ENCODE measurements at regions not wholly inside any gene's neighbourhood (a gene's known extent, or its start where the extent isn't known, plus 50 kb on each side); places are given as distances from the start of the nearest gene placed in this dataset.

- Histone ChIP-seq H3K4me1 (ENCODE audit: control insufficient read depth, insufficient read depth, low read length) (peaks cover 13% of the 10 kb centered on the region), H3K27ac (ENCODE audit: extremely low read depth, low read depth, low read length) (no peak overlapping the region), H3K9me3 (ENCODE audit: control insufficient read depth, insufficient read depth, low read depth, low read length) (no peaks in the 10 kb centered on the region), H3K36me3 (ENCODE audit: control insufficient read depth in 2 of 2, insufficient read depth in 1 of 2, low read length in 2 of 2) (no peaks in the 10 kb centered on the region), H3K4me3 (ENCODE audit: low read depth, low read length) (no peak overlapping the region)
- TF ChIP-seq ZNF211 (tag by site-specific recombination; IDR thresholded peaks at IDR 0.05; ENCODE audit: low read depth) (no peak), ZBTB1 (tag by site-specific recombination; IDR thresholded peaks at IDR 0.05) (no peak), TSHZ1 (tag by site-specific recombination; IDR thresholded peaks at IDR 0.05; ENCODE audit: borderline replicate concordance) (no peak), HOXA7 (CRISPR knock-in tag; IDR thresholded peaks at IDR 0.05; ENCODE audit: borderline replicate concordance) (no peak), ZNF37A (tag by site-specific recombination; IDR thresholded peaks at IDR 0.05) (no peak), FEZF1 (tag by site-specific recombination; IDR thresholded peaks at IDR 0.05) (no peak), ZIC2 (tag by site-specific recombination; IDR thresholded peaks at IDR 0.05) (no peak), BCL11A (tag by site-specific recombination; IDR thresholded peaks at IDR 0.05; ENCODE audit: low read depth) (no peak), ZNF624 (tag by site-specific recombination; IDR thresholded peaks at IDR 0.05) (no peak), ZNF639 (tag by site-specific recombination; IDR thresholded peaks at IDR 0.05) (no peak), ZNF544 (tag by site-specific recombination; IDR thresholded peaks at IDR 0.05) (no peak), ZNF266 (tag by site-specific recombination; IDR thresholded peaks at IDR 0.05; ENCODE audit: low read depth) (no peak), ZNF558 (tag by site-specific recombination; IDR thresholded peaks at IDR 0.05) (no peak), GLIS1 (tag by site-specific recombination; IDR thresholded peaks at IDR 0.05) (no peak)
- TF ChIP-seq, protein P1, sequence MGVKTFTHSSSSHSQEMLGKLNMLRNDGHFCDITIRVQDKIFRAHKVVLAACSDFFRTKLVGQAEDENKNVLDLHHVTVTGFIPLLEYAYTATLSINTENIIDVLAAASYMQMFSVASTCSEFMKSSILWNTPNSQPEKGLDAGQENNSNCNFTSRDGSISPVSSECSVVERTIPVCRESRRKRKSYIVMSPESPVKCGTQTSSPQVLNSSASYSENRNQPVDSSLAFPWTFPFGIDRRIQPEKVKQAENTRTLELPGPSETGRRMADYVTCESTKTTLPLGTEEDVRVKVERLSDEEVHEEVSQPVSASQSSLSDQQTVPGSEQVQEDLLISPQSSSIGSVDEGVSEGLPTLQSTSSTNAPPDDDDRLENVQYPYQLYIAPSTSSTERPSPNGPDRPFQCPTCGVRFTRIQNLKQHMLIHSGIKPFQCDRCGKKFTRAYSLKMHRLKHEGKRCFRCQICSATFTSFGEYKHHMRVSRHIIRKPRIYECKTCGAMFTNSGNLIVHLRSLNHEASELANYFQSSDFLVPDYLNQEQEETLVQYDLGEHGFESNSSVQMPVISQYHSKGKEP (tag by site-specific recombination; IDR thresholded peaks at IDR 0.05) = no peak
- TF ChIP-seq, protein P2, sequence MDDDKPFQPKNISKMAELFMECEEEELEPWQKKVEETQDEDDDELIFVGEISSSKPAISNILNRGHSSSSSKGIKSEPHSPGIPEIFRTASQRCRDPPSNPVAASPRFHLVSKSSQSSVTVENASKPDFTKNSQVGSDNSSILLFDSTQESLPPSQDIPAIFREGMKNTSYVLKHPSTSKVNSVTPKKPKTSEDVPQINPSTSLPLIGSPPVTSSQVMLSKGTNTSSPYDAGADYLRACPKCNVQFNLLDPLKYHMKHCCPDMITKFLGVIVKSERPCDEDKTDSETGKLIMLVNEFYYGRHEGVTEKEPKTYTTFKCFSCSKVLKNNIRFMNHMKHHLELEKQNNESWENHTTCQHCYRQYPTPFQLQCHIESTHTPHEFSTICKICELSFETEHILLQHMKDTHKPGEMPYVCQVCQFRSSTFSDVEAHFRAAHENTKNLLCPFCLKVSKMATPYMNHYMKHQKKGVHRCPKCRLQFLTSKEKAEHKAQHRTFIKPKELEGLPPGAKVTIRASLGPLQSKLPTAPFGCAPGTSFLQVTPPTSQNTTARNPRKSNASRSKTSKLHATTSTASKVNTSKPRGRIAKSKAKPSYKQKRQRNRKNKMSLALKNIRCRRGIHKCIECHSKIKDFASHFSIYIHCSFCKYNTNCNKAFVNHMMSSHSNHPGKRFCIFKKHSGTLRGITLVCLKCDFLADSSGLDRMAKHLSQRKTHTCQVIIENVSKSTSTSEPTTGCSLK (tag by site-specific recombination; IDR thresholded peaks at IDR 0.05) = no peak
- ChIA-PET CTCF (interaction anchor here (0.7 to 6.0 kb wide), 4 partner anchors 17 to 170 kb away, joined by 3 to 70 read pairs (median 8); no protein-coding TSS in a partner anchor), POLR2A (no interaction called here)
Observed at GRCh38 chr7:130999926-131000325, 265.9 kb upstream of the KLF14 start.

DNA sequence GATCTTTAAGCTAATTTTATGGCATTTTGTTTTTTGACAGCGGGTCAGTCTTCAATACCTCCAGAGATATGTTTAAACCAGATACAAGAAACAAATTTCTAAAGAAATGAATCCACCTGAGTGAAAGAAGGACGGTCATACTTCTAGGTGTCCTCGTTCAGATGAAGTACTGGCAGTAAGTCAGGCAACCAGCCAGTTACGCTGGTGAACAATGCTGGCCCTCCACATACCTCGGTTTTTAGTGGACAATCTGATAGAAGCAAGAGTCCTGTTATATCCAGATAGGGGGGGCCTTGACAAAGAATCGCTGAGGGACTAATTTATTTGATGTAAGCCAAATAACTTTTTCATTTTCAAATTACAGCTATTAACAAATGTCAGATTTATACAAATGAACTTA is 266.4 kb upstream of the KLF14 start:
- H3K27ac ChIP-seq (ENCODE audit: extremely low read depth, low read depth, low read length) = no peak overlapping the region
- no peak overlapping the region for H3K4me3 ChIP-seq (ENCODE audit: low read depth, low read length)
- peaks cover 13% of the 10 kb centered on the region for H3K4me1 ChIP-seq (ENCODE audit: control insufficient read depth, insufficient read depth, low read length)
- no peaks in the 10 kb centered on the region for H3K9me3 ChIP-seq (ENCODE audit: control insufficient read depth, insufficient read depth, low read depth, low read length)
- no peaks in the 10 kb centered on the region for H3K36me3 ChIP-seq (ENCODE audit: control insufficient read depth in 2 of 2, insufficient read depth in 1 of 2, low read length in 2 of 2)
- ChIA-PET POLR2A (no interaction called here), CTCF (interaction anchor here (0.6 to 6.0 kb wide), 5 partner anchors 18 to 170 kb away, joined by 3 to 70 read pairs (median 8); no protein-coding TSS in a partner anchor)
- TF ChIP-seq ZNF350 (tag by site-specific recombination; IDR thresholded peaks at IDR 0.05) (no peak), ZNF114 (tag by site-specific recombination; IDR thresholded peaks at IDR 0.05) (no peak)

Data from HEK293 (cell line).